Thymus (tissue), 11 donors: ENCODE measurements at regions not wholly inside any gene's neighbourhood (a gene's known extent, or its start where the extent isn't known, plus 50 kb on each side); places are given as distances from the start of the nearest gene placed in this dataset.
"Not testable (repeated sequence)": the region's sequence is repeated elsewhere in the genome, so short reads cannot be mapped to it uniquely, and the experiment has no call there.

Experiments
- DNase-seq, 9 donors: peaks; one replicate each; pipeline ENCODE4 v3.0.0-alpha.2; 2013; ENCODE audit warnings: low spot score in 9 of 9, low read depth in 6 of 9, missing footprints in 1 of 9
- H3K27ac ChIP-seq, 2 donors: one replicate each; pipeline ENCODE4 v1.5.1; 2013; ENCODE audit warnings: control low read depth in 1 of 2, low read depth in 1 of 2, low read length in 1 of 2, mild to moderate bottlenecking in 1 of 2, moderate library complexity in 1 of 2
- H3K27me3 ChIP-seq, 2 donors: one replicate each; pipeline ENCODE4 v1.5.1; 2013; ENCODE audit warnings: low read length in 1 of 2; ENCODE audit not compliant: control insufficient read depth in 2 of 2, insufficient read depth in 1 of 2
- H3K36me3 ChIP-seq, 2 donors: one replicate each; pipeline ENCODE4 v1.5.1; 2013; ENCODE audit warnings: low read length in 1 of 2, mild to moderate bottlenecking in 1 of 2, moderate library complexity in 1 of 2; ENCODE audit not compliant: control insufficient read depth in 2 of 2, insufficient read depth in 2 of 2
- H3K4me1 ChIP-seq, 2 donors: one replicate each; pipeline ENCODE4 v1.5.1; 2013; ENCODE audit warnings: low read length in 2 of 2; ENCODE audit not compliant: control insufficient read depth in 2 of 2, insufficient read depth in 2 of 2
- H3K4me3 ChIP-seq, 2 donors: one replicate each; pipeline ENCODE4 v1.5.1; 2013; ENCODE audit warnings: low read length in 2 of 2, control low read depth in 1 of 2, mild to moderate bottlenecking in 1 of 2
- H3K9me3 ChIP-seq, 2 donors: one replicate each; pipeline ENCODE4 v1.5.1; 2013; ENCODE audit warnings: low read length in 1 of 2, mild to moderate bottlenecking in 1 of 2; ENCODE audit not compliant: control insufficient read depth in 2 of 2, insufficient read depth in 1 of 2
- WGBS: extraction: QIAGEN DNeasy Blood & Tissue Kit; methylation state at CpG from one replicate; pipeline ENCODE4 v1.1.7; 2013; 5-methylcytosine and 5-hydroxymethylcytosine counted together
- donor health status: healthy.

DNA sequence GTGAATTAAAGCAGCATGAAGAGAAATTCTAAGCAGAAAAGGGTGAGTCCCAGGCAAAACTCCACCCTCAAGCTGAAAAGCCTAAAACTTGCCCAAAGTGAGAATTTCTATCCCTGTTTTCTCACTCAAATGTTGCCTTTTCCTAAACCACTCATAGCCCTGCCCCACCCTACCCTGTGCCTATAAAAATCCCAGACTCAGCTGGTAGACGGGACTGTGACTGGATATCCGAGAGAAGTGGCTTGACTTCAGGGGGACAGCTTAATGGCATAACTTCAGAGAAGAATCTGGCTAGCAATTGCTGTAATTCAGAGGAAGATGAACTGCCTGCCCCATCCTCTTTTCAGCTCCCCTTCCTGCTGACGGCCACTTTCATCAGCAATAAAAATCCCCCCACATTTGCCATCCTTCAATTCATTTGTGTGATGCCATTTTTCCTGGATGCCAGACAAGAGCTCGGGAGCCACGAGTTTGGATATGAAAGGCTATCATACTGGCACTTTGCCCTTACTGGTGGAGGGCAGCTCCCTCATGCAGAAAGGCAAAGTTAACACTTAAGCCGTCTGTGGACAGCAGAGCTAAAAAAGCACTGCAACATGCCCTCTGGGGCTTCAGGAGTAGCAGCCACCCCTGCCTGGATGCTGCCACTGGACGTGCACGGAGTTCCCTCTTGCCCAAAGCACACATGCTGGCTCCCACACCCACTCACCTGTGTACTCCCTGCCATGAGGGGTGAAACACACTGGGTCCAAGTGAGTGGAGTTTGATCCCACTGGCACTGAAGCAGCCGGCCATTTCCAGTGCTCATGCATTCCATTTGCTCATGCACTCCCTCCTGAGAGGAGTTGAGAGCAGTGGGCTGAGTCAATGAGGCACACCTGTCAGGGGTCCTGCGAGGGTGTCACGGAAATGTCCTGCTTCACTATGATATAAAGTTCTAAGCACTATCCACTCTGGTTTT lies 670.6 kb downstream of the PLOD2 start:
- WGBS = 92% methylated on average over 11 of the region's 11 CpGs
- H3K9me3 ChIP-seq = no peaks in the 10 kb centered on the region
- H3K4me3 ChIP-seq = no peak overlapping the region
- H3K4me1 ChIP-seq = no peaks in the 10 kb centered on the region
- H3K27me3 ChIP-seq = no peaks in the 10 kb centered on the region
- no peaks in the 10 kb centered on the region for H3K36me3 ChIP-seq
- no peak for DNase-seq
- H3K27ac ChIP-seq = no peak overlapping the region

- Histone ChIP-seq H3K4me1 (no peaks in the 10 kb centered on the region), H3K27ac (no peak overlapping the region), H3K36me3 (no peaks in the 10 kb centered on the region), H3K27me3 (no peaks in the 10 kb centered on the region), H3K4me3 (no peak overlapping the region), H3K9me3 (no peaks in the 10 kb centered on the region)
- DNase-seq = no peak
- WGBS = 89% methylated on average over 2 of the region's 2 CpGs
Measured at GRCh38 chr3:145492456-145492855, 668.5 kb downstream of the PLOD2 start.

- H3K36me3 ChIP-seq, DNase-seq: not testable (repeated sequence)
Measured at GRCh38 chr3:145517416-145517815, 643.6 kb downstream of the PLOD2 start.

DNA sequence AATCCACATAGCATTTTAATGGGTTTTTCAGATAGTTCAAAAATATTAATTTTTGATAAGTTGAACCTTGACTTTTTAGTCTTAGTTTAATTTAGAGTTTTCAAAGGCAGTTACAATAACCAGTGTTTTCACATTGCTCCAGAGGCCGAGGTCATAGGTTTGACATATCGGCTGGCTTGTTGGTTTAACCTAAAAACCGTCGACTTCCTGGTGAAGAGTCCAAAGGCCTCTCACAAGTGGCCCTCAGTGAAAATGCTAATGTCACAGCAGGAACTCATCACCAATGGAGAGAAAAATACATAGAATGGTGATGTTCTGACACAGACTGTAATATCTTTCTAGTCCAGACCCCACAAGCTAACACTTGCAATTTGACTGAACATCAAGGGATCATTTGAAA lies 642.3 kb downstream of the PLOD2 start:
- H3K27ac ChIP-seq = no peak overlapping the region
- H3K4me3 ChIP-seq = no peak overlapping the region
- H3K27me3 ChIP-seq = no peaks in the 10 kb centered on the region
- DNase-seq = no peak
- WGBS = 93% methylated on average over 4 of the region's 4 CpGs
- no peaks in the 10 kb centered on the region for H3K36me3 ChIP-seq
- H3K9me3 ChIP-seq = no peaks in the 10 kb centered on the region
- no peaks in the 10 kb centered on the region for H3K4me1 ChIP-seq

More at GRCh38 chr3:145517416-145517815, 643.6 kb downstream of the PLOD2 start:
- not testable (repeated sequence) for H3K27me3 ChIP-seq, H3K4me3 ChIP-seq, H3K9me3 ChIP-seq, H3K27ac ChIP-seq, H3K4me1 ChIP-seq
- 96% methylated on average over 4 of the region's 4 CpGs for WGBS

DNA sequence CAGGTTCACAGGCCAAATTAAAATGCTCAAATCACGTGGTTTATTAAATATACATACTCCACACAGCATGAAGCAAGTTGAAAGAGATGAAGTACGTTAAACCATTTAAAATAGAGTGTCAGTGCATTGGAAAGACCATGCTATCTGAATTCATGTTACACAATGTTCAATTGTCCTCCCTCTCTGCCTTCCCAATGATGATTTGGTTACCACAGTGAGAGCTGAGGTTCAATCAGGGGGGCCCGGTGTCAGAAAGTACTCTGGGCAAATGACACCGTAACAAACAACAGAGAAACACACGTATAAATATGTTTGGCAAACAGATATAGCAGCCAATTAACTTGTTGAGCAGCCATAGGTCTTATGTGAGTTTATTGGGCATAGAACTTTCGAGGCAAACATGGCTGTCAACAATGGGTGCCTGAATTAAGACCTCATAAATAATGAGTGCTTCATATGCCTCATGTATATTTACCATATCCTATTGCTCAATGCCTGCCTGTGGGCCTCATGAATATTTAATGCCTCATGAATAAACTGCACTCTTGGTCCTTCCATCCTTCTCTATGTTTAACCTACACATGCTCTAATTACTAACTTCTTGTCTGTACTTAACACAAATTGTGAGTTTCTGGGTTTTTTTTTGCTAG lies 641.5 kb downstream of the PLOD2 start:
- WGBS = 79% methylated on average over 6 of the region's 6 CpGs

DNA sequence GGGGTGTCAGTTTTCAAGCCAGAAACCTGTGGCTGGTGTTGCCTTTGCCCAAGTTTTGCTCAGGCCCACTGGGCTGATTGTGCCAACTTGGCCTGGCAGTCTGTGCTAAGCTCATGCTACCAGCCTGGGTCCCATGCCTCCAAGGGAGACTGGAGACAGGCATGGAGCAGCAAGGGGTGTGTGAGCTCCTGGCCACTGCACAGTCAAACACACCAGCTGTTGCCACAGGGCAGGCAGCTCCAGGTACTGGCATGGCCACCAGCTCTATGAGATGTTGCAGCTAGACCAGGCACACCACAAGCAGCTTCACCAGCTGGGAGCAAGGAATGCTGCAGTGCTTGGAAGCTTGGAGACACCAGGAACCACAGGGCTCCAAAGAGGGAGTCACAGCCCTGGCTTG lies 638.8 kb downstream of the PLOD2 start:
- Histone ChIP-seq H3K9me3 (no peaks in the 10 kb centered on the region), H3K4me1 (no peaks in the 10 kb centered on the region), H3K4me3 (no peak overlapping the region), H3K27ac (no peak overlapping the region), H3K36me3 (no peaks in the 10 kb centered on the region), H3K27me3 (no peaks in the 10 kb centered on the region)
- no peak for DNase-seq

More for the DNA sequence above, 641.5 kb downstream of the PLOD2 start:
- H3K36me3 ChIP-seq = no peaks in the 10 kb centered on the region
- no peak overlapping the region for H3K27ac ChIP-seq
- H3K4me3 ChIP-seq = no peak overlapping the region
- no peaks in the 10 kb centered on the region for H3K27me3 ChIP-seq
- H3K9me3 ChIP-seq = no peaks in the 10 kb centered on the region
- no peak for DNase-seq
- no peaks in the 10 kb centered on the region for H3K4me1 ChIP-seq

DNA sequence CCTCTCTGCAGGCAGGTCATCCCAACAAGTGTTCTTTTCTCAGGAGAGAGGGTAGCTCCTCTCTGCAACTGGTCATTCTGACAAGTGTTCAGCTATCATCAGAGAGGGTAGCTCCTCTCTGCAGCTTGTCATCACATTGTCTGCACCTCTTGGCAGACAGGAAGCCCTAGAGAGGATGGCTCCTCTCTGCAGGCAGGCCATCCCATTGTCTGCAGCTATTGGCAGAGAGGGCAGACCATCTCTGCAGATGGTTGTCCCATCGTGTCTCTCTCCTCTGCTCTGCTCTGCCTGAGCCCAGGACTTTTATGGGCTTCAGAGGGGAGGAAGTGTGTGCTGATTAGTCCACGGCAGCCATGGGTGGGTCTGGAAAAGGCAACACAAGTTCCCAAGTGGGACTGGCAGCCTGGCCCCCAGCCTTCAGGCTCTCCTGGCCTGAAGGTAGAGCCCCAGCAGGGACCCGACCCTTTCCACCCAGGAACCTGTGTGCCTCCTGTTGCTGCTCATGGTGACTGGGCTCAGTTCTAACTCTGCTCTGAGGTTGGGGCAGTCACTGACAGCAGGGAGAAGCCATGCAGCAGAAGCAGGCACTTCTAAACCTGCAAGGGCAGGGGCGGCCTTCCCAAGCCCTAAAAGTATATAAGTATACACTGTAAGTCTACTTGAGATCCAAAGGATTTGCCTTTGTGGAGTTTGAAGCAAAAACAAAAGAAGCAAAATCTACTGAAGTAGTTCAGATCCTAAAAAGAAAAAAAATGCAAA lies 637.9 kb downstream of the PLOD2 start:
- H3K27ac ChIP-seq = no peak overlapping the region
- no peak for DNase-seq
- no peaks in the 10 kb centered on the region for H3K27me3 ChIP-seq
- no peaks in the 10 kb centered on the region for H3K4me1 ChIP-seq
- no peaks in the 10 kb centered on the region for H3K36me3 ChIP-seq
- H3K9me3 ChIP-seq = no peaks in the 10 kb centered on the region
- no peak overlapping the region for H3K4me3 ChIP-seq
- 94% methylated on average over 4 of the region's 4 CpGs for WGBS

DNA sequence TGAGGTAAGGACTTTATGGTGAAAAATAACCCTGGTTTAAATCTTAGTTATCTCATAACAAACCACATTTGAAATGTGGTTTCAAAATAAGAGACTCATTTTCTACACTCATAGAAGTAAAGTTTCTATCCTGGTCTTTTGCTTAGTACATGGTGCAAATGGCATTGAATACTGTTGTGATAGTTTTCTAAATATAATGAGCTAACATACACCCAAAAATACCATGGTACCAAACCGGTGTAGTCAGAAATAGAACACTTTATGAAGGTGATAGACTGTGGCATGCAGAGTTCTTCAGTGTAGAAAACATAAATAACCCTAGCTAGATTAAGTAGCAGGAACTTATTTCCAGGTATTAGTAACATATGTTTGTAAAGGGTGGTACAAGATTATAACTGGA lies 629.4 kb downstream of the PLOD2 start:
- WGBS = 81% methylated on average over 1 of the region's 1 CpG
- no peak for DNase-seq
- Histone ChIP-seq H3K4me3 (no peak overlapping the region), H3K9me3 (no peaks in the 10 kb centered on the region), H3K4me1 (no peaks in the 10 kb centered on the region), H3K27me3 (no peaks in the 10 kb centered on the region), H3K27ac (no peak overlapping the region), H3K36me3 (no peaks in the 10 kb centered on the region)

GRCh38 chr3:145533696-145534095 lies 627.3 kb downstream of the PLOD2 start:
- DNase-seq = no peak

More at GRCh38 chr3:145533696-145534095, 627.3 kb downstream of the PLOD2 start:
- no peak overlapping the region for H3K4me3 ChIP-seq
- no peaks in the 10 kb centered on the region for H3K4me1 ChIP-seq
- H3K27me3 ChIP-seq = no peaks in the 10 kb centered on the region
- H3K9me3 ChIP-seq = no peaks in the 10 kb centered on the region
- no peaks in the 10 kb centered on the region for H3K36me3 ChIP-seq
- H3K27ac ChIP-seq = no peak overlapping the region
- 99% methylated on average over 1 of the region's 1 CpG for WGBS
